Body of pancreas (tissue), 4 donors: ENCODE measurements at regions not wholly inside any gene's neighbourhood (a gene's known extent, or its start where the extent isn't known, plus 50 kb on each side); places are given as distances from the start of the nearest gene placed in this dataset.

Source experiments
- CTCF ChIP-seq, 7 experiments: fragments of 450-650 bp in 4 of 7; fragments of 200-600 bp in 3 of 7; sonication (generic) in 3 of 7; IDR thresholded peaks; one replicate each; pipeline ENCODE4 v1.5.1; 2016 to 2019; ENCODE audit warnings: antibody characterized with exemption in 7 of 7
- POLR2A ChIP-seq, 3 donors: fragments of 450-650 bp; IDR thresholded peaks; one replicate each; pipeline ENCODE4 v1.6.1; 2016; ENCODE audit warnings: antibody characterized with exemption in 3 of 3, mild to moderate bottlenecking in 2 of 3

GRCh38 chr17:62140376-62140775 is 75.3 kb upstream of the MED13 start:
- no peak for TF ChIP-seq CTCF (IDR thresholded peaks at IDR 0.05)
- no peak for TF ChIP-seq POLR2A (IDR thresholded peaks at IDR 0.05)
